Ammon's horn (tissue), 1 donor: ENCODE measurements at regions not wholly inside any gene's neighbourhood (a gene's known extent, or its start where the extent isn't known, plus 50 kb on each side); places are given as distances from the start of the nearest gene placed in this dataset.

Experiments
- DNase-seq: peaks from one replicate; pipeline ENCODE4 v3.0.0-alpha.2; 2016; ENCODE audit warnings: low spot score

- no peak for DNase-seq
Observed at GRCh38 chr2:151083856-151084795, 177.5 kb downstream of the RBM43 start.

GRCh38 chr2:151078889-151079288, 182.8 kb downstream of the RBM43 start:
- no peak for DNase-seq

GRCh38 chr2:151071906-151072305, 189.8 kb downstream of the RBM43 start:
- no peak for DNase-seq

- no peak for DNase-seq
Observed at GRCh38 chr2:151071382-151071781, 190.3 kb downstream of the RBM43 start.

- DNase-seq: no peak
Observed at GRCh38 chr2:151070253-151070652, 191.4 kb downstream of the RBM43 start.

GRCh38 chr2:151067658-151068369, 193.8 kb downstream of the RBM43 start:
- DNase-seq: no peak

- DNase-seq: no peak
Observed at GRCh38 chr2:151063271-151063670, 198.4 kb downstream of the RBM43 start.

- DNase-seq: no peak
Observed at GRCh38 chr2:151060287-151060686, 201.4 kb downstream of the RBM43 start.

- no peak for DNase-seq
Observed at GRCh38 chr2:151056870-151057269, 204.8 kb downstream of the RBM43 start.

GRCh38 chr2:151053661-151053990, 208.0 kb downstream of the RBM43 start:
- DNase-seq: no peak

- DNase-seq: no peak
Observed at GRCh38 chr2:151052850-151053660, 208.6 kb downstream of the RBM43 start.

GRCh38 chr2:151051574-151052220, 210.0 kb downstream of the RBM43 start:
- DNase-seq: peak; percentile 56

- no peak for DNase-seq
Observed at GRCh38 chr2:151049746-151050145, 211.9 kb downstream of the RBM43 start.

GRCh38 chr2:151048331-151049054, 213.2 kb downstream of the RBM43 start:
- no peak for DNase-seq

- DNase-seq: no peak
Observed at GRCh38 chr2:151043484-151043883, 218.2 kb downstream of the RBM43 start.

GRCh38 chr2:151042964-151043363, 218.7 kb downstream of the RBM43 start:
- DNase-seq: no peak

- no peak for DNase-seq
Observed at GRCh38 chr2:151040039-151040438, 221.6 kb downstream of the RBM43 start.

GRCh38 chr2:151038516-151038915, 223.1 kb downstream of the RBM43 start:
- no peak for DNase-seq

- no peak for DNase-seq
Observed at GRCh38 chr2:151037434-151037833, 224.2 kb downstream of the RBM43 start.

GRCh38 chr2:151033271-151034248, 228.1 kb downstream of the RBM43 start:
- no peak for DNase-seq
